ENCODE measurements at regions not wholly inside any gene's neighbourhood (a gene's known extent, or its start where the extent isn't known, plus 50 kb on each side); places are given as distances from the start of the nearest gene placed in this dataset.

DNA sequence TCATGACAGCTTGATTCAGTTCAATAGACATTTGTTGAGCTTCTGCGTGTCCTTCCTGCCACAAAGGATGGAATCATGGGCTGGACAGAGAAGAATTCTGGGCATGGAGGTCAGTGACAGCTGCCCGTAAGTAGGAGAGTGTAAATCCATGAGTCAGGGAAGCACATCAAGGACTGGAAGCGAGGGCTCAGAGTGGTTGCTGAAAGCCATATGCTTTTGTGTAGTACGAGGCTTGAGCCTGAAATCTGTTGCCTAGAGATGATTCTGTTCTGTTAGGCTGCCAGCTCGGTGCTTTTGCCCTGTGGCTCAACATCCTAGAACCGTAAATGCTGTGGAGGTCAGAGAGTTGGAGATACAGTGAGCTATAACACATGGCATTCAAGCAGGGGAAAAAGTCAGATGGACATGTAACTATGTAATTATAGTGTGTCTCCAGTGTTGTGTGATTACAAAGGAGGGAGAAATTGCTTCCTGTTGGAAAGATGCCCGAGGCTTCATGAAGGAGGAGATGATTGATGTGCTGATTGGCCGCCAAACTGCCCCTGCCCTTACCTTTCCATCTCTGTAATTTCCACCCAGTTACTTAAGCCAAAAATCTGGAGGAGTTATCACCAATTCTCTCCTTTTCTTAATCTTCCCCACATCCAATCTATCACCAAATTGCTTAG lies 92.8 kb upstream of the CACNA1E start:
- no peaks in the 10 kb centered on the region for H3K9me3 ChIP-seq (ENCODE audit: low read length)
- no peaks in the 10 kb centered on the region for H3K27me3 ChIP-seq (ENCODE audit: insufficient read depth, low read length, poor library complexity, severe bottlenecking)
- CTCF ChIA-PET: no interaction called here
- no peak overlapping the region for H3K27ac ChIP-seq (ENCODE audit: low read depth, low read length)
- peaks cover 0 to 4% (median 0%) of the 10 kb centered on the region in 5 donors for H3K9me3 Mint-ChIP-seq
- H3K4me1 ChIP-seq (ENCODE audit: insufficient read depth, low read length): peaks cover 44% of the 10 kb centered on the region
- no peak overlapping the region for H3K4me3 ChIP-seq (ENCODE audit: low read length)
- H3K36me3 Mint-ChIP-seq: no peaks in the 10 kb centered on the region
- peak overlapping the region in 2 of 8 donors; percentile 5 to 30 for H3K27ac Mint-ChIP-seq
- peaks cover 4 to 20% (median 17%) of the 10 kb centered on the region in 3 donors for H3K4me1 Mint-ChIP-seq
- no peaks in the 10 kb centered on the region for H3K36me3 ChIP-seq (ENCODE audit: insufficient read depth, low read length)
- no peak for DNase-seq
- no peak overlapping the region for H3K4me3 Mint-ChIP-seq
- POLR2A ChIA-PET: no interaction called here
- H3K27me3 Mint-ChIP-seq: peaks cover 0 to 7% of the 10 kb centered on the region in 2 donors

- Mint-ChIP-seq H3K27ac (peak overlapping the region in 4 of 8 donors; percentile 1 to 63 (median 28)), H3K4me1 (peaks cover 4 to 20% (median 17%) of the 10 kb centered on the region in 3 donors), H3K36me3 (no peaks in the 10 kb centered on the region), H3K27me3 (peaks cover 0 to 7% of the 10 kb centered on the region in 2 donors), H3K9me3 (peaks cover 0 to 4% (median 0%) of the 10 kb centered on the region in 5 donors), H3K4me3 (no peak overlapping the region)
- no peak for DNase-seq
- ChIA-PET POLR2A (no interaction called here), CTCF (no interaction called here)
- no peak overlapping the region for H3K27ac ChIP-seq (ENCODE audit: low read depth, low read length)
- H3K9me3 ChIP-seq (ENCODE audit: low read length): no peaks in the 10 kb centered on the region
- H3K4me3 ChIP-seq (ENCODE audit: low read length): no peak overlapping the region
- no peaks in the 10 kb centered on the region for H3K36me3 ChIP-seq (ENCODE audit: insufficient read depth, low read length)
- no peaks in the 10 kb centered on the region for H3K27me3 ChIP-seq (ENCODE audit: insufficient read depth, low read length, poor library complexity, severe bottlenecking)
- H3K4me1 ChIP-seq (ENCODE audit: insufficient read depth, low read length): peaks cover 52% of the 10 kb centered on the region
These were observed 91.9 kb upstream of the CACNA1E start for GRCh38 chr1:181391301-181391900.

GRCh38 chr1:181392133-181392532 lies 91.2 kb upstream of the CACNA1E start:
- no peaks in the 10 kb centered on the region for H3K27me3 ChIP-seq (ENCODE audit: insufficient read depth, low read length, poor library complexity, severe bottlenecking)
- H3K36me3 ChIP-seq (ENCODE audit: insufficient read depth, low read length): no peaks in the 10 kb centered on the region
- ChIA-PET POLR2A (no interaction called here), CTCF (no interaction called here)
- peak overlapping the region in 7 of 8 donors; percentile 17 to 68 (median 48) for H3K27ac Mint-ChIP-seq
- peaks cover 4 to 20% (median 17%) of the 10 kb centered on the region in 3 donors for H3K4me1 Mint-ChIP-seq
- no peaks in the 10 kb centered on the region for H3K9me3 ChIP-seq (ENCODE audit: low read length)
- H3K27me3 Mint-ChIP-seq: peaks cover 0 to 7% of the 10 kb centered on the region in 2 donors
- peaks cover 58% of the 10 kb centered on the region for H3K4me1 ChIP-seq (ENCODE audit: insufficient read depth, low read length)
- no peaks in the 10 kb centered on the region for H3K36me3 Mint-ChIP-seq
- H3K4me3 Mint-ChIP-seq: no peak overlapping the region
- no peak overlapping the region for H3K4me3 ChIP-seq (ENCODE audit: low read length)
- no peak overlapping the region for H3K27ac ChIP-seq (ENCODE audit: low read depth, low read length)
- no peak for DNase-seq
- peaks cover 0 to 4% (median 0%) of the 10 kb centered on the region in 5 donors for H3K9me3 Mint-ChIP-seq

DNA sequence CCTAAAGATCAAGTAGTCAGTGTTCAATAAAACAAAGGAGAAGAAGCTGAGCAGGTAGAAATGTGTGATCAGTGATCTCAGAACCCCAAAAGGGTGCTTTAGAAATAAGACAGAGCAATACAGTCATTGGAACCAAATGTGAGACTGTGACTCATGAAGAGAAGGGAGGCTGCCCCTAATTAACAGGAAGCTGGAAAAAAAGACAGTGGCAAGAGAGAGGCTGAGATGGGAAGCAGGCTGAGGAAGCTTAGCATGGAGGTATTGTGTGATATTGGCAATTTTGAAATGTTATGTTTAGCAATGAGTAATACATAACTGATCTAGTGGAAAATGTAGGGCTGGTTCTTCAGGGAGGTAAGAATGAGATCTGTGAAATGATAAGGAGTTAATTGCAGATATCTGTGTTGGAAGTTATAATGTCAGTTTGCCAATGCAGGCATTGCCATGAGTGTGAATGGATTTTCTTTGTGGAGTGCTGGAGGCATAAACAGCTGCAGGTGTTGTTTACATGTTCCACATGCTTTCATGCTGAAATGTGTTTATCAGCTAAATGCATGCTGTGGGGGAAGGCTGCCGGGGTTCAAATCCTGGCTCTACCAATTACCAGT lies 90.6 kb upstream of the CACNA1E start:
- Histone ChIP-seq H3K27ac (ENCODE audit: low read depth, low read length) (no peak overlapping the region), H3K4me1 (ENCODE audit: insufficient read depth, low read length) (peaks cover 63% of the 10 kb centered on the region), H3K27me3 (ENCODE audit: insufficient read depth, low read length, poor library complexity, severe bottlenecking) (no peaks in the 10 kb centered on the region), H3K36me3 (ENCODE audit: insufficient read depth, low read length) (no peaks in the 10 kb centered on the region), H3K4me3 (ENCODE audit: low read length) (no peak overlapping the region), H3K9me3 (ENCODE audit: low read length) (no peaks in the 10 kb centered on the region)
- Mint-ChIP-seq H3K4me1 (peaks cover 7 to 23% (median 20%) of the 10 kb centered on the region in 3 donors), H3K27ac (peak overlapping the region in 6 of 8 donors; percentile 9 to 68 (median 38)), H3K36me3 (no peaks in the 10 kb centered on the region), H3K9me3 (peaks cover 0 to 4% (median 0%) of the 10 kb centered on the region in 5 donors), H3K4me3 (peak overlapping the region in 1 of 7 donors; percentile 13), H3K27me3 (peaks cover 0 to 5% of the 10 kb centered on the region in 2 donors)
- ChIA-PET CTCF (interaction anchor here (1.5 kb wide), 1 partner anchor 203 kb away, joined by 4 read pairs; no protein-coding TSS in a partner anchor), POLR2A (no interaction called here)
- no peak for DNase-seq

DNA sequence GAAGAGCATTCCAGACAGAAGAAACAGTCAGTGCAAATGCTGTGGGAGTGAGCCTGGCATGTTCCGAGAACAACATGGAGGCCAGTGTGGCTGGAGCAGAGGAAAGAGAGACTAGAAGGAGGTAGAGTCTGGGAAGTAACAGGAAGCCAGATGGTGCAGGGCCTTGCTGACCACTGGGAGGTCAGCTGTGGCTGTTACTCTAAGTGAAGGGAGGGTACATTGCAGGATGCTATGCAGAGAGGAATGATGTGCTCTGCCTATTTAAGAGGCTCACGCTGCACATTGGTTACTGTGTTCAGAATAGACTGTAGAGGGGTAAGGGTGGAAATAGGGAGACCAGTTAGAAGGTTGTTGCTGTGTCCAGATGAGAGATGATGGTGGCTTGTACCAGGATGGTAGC lies 88.6 kb upstream of the CACNA1E start:
- Histone ChIP-seq H3K4me1 (ENCODE audit: insufficient read depth, low read length) (peaks cover 80% of the 10 kb centered on the region), H3K27ac (ENCODE audit: low read depth, low read length) (no peak overlapping the region), H3K36me3 (ENCODE audit: insufficient read depth, low read length) (no peaks in the 10 kb centered on the region), H3K9me3 (ENCODE audit: low read length) (no peaks in the 10 kb centered on the region), H3K4me3 (ENCODE audit: low read length) (no peak overlapping the region), H3K27me3 (ENCODE audit: insufficient read depth, low read length, poor library complexity, severe bottlenecking) (no peaks in the 10 kb centered on the region)
- DNase-seq: no peak
- Mint-ChIP-seq H3K27me3 (no peaks in the 10 kb centered on the region), H3K27ac (no peak overlapping the region), H3K36me3 (no peaks in the 10 kb centered on the region), H3K4me3 (no peak overlapping the region), H3K9me3 (peaks cover 0 to 4% (median 0%) of the 10 kb centered on the region in 5 donors), H3K4me1 (peaks cover 26 to 42% (median 32%) of the 10 kb centered on the region in 3 donors)
- ChIA-PET CTCF (interaction anchor here (1.0 to 1.3 kb wide), 2 partner anchors 14 to 28 kb away, joined by 3 read pairs; no protein-coding TSS in a partner anchor), POLR2A (no interaction called here)

DNA sequence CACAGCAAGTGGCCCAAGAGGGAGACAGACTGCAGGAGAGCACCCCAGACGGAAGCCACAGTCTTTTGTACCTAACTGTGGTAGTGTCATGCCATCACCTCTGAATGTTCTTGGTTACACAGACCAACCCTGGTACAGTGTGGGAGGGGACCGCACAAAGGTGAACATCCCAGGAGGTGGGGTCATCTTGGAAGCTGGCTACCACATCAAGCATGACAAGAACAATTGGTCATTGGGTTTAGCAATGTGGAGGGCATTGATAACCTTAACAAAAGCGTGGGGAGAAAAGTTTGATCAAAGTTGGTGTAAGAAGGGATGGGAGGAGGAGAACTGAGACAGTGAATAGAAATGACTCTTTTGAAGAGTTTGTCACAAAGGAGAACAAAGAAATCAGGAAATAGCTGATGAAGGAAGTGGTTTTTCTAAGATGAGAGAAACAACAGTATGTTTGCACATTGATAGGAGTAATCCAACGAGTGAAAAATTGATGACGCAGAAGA lies 87.1 kb upstream of the CACNA1E start:
- DNase-seq: peak in 3 of 5 donors; percentile 63 to 88 (median 67)
- no peak overlapping the region for H3K27ac Mint-ChIP-seq
- peaks cover 88% of the 10 kb centered on the region for H3K4me1 ChIP-seq (ENCODE audit: insufficient read depth, low read length)
- peaks cover 0 to 2% of the 10 kb centered on the region in 2 donors for H3K27me3 Mint-ChIP-seq
- ChIA-PET POLR2A (no interaction called here), CTCF (interaction anchor here (1.1 to 3.0 kb wide), 4 partner anchors 23 to 206 kb away, joined by 4 to 12 read pairs (median 8); no protein-coding TSS in a partner anchor)
- H3K36me3 ChIP-seq (ENCODE audit: insufficient read depth, low read length): no peaks in the 10 kb centered on the region
- H3K27me3 ChIP-seq (ENCODE audit: insufficient read depth, low read length, poor library complexity, severe bottlenecking): no peaks in the 10 kb centered on the region
- no peaks in the 10 kb centered on the region for H3K36me3 Mint-ChIP-seq
- no peak overlapping the region for H3K4me3 Mint-ChIP-seq
- peak overlapping the region; percentile 13 for H3K27ac ChIP-seq (ENCODE audit: low read depth, low read length)
- H3K4me3 ChIP-seq (ENCODE audit: low read length): peak overlapping the region; percentile 26
- no peaks in the 10 kb centered on the region for H3K9me3 ChIP-seq (ENCODE audit: low read length)
- H3K4me1 Mint-ChIP-seq: peaks cover 32 to 49% (median 34%) of the 10 kb centered on the region in 3 donors
- no peaks in the 10 kb centered on the region for H3K9me3 Mint-ChIP-seq

DNA sequence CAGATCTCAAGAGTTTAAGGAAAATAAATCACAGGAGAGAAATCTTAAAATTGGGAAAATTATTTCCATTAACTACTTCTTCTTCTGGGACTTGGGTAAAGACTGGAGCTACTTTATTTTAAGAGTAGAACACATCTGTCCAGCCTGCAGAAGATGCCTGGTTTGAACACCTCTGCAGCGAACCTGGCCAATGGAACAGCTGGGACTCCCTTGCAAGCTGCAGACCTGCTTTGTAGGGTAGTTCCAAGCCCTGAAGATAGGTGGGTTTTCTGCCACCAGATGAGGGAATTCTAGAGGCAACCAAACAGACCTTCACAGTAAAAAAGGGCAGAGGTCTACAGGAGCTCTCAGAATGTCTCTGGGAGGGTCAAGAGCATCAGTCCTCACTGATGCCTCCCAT lies 86.5 kb upstream of the CACNA1E start:
- H3K4me3 Mint-ChIP-seq: no peak overlapping the region

More for the DNA sequence above, 86.5 kb upstream of the CACNA1E start:
- POLR2A ChIA-PET: no interaction called here
- Mint-ChIP-seq H3K27me3 (peaks cover 0 to 2% of the 10 kb centered on the region in 2 donors), H3K27ac (no peak overlapping the region), H3K36me3 (no peaks in the 10 kb centered on the region), H3K4me1 (peaks cover 29 to 48% (median 33%) of the 10 kb centered on the region in 3 donors), H3K9me3 (no peaks in the 10 kb centered on the region)
- Histone ChIP-seq H3K9me3 (ENCODE audit: low read length) (no peaks in the 10 kb centered on the region), H3K27ac (ENCODE audit: low read depth, low read length) (no peak overlapping the region), H3K27me3 (ENCODE audit: insufficient read depth, low read length, poor library complexity, severe bottlenecking) (no peaks in the 10 kb centered on the region), H3K4me1 (ENCODE audit: insufficient read depth, low read length) (peaks cover 86% of the 10 kb centered on the region), H3K4me3 (ENCODE audit: low read length) (peak overlapping the region; percentile 21), H3K36me3 (ENCODE audit: insufficient read depth, low read length) (no peaks in the 10 kb centered on the region)
- CTCF ChIA-PET: interaction anchor here (1.1 to 3.0 kb wide), 5 partner anchors 15 to 207 kb away, joined by 4 to 12 read pairs (median 6); no protein-coding TSS in a partner anchor
- DNase-seq: no peak
